ENCODE measurements at regions not wholly inside any gene's neighbourhood (a gene's known extent, or its start where the extent isn't known, plus 50 kb on each side); places are given as distances from the start of the nearest gene placed in this dataset.
"Not testable (repeated sequence)": the region's sequence is repeated elsewhere in the genome, so short reads cannot be mapped to it uniquely, and the experiment has no call there.

GRCh38 chr1:5729636-5730145 is 262.5 kb downstream of the NPHP4 start:
- Histone ChIP-seq H3K9me3 (ENCODE audit: control insufficient read depth, insufficient read depth, low read depth, low read length) (no peaks in the 10 kb centered on the region), H3K27ac (ENCODE audit: low read depth, low read length) (no peak overlapping the region), H3K36me3 (ENCODE audit: control insufficient read depth, insufficient read depth, low read length) (no peaks in the 10 kb centered on the region), H3K27me3 (ENCODE audit: control insufficient read depth, insufficient read depth, low read length) (no peaks in the 10 kb centered on the region), H3K4me3 (ENCODE audit: low read depth, low read length) (no peak overlapping the region), H3K4me1 (ENCODE audit: control insufficient read depth, insufficient read depth, low read length) (peaks cover 9% of the 10 kb centered on the region), H3K9ac (ENCODE audit: low read length) (no peak overlapping the region)

- Histone ChIP-seq H3K9me3 (ENCODE audit: control insufficient read depth, insufficient read depth, low read depth, low read length) (no peaks in the 10 kb centered on the region), H3K27me3 (ENCODE audit: control insufficient read depth, insufficient read depth, low read length) (no peaks in the 10 kb centered on the region)
Measured at GRCh38 chr1:5728663-5729355, 263.4 kb downstream of the NPHP4 start.

GRCh38 chr1:5727871-5728643 is 264.2 kb downstream of the NPHP4 start:
- Histone ChIP-seq H3K27ac (ENCODE audit: low read depth, low read length) (no peak overlapping the region), H3K9me3 (ENCODE audit: control insufficient read depth, insufficient read depth, low read depth, low read length) (no peaks in the 10 kb centered on the region; the same call in 1 of the 2 replicates), H3K4me1 (ENCODE audit: control insufficient read depth, insufficient read depth, low read length) (peaks cover 9% of the 10 kb centered on the region), H3K9ac (ENCODE audit: low read length) (no peak overlapping the region), H3K36me3 (ENCODE audit: control insufficient read depth, insufficient read depth, low read length) (no peaks in the 10 kb centered on the region), H3K27me3 (ENCODE audit: control insufficient read depth, insufficient read depth, low read length) (no peaks in the 10 kb centered on the region), H3K4me3 (ENCODE audit: low read depth, low read length) (no peak overlapping the region)

More at GRCh38 chr1:5728663-5729355, 263.4 kb downstream of the NPHP4 start:
- Histone ChIP-seq H3K4me1 (ENCODE audit: control insufficient read depth, insufficient read depth, low read length) (peaks cover 9% of the 10 kb centered on the region), H3K27ac (ENCODE audit: low read depth, low read length) (no peak overlapping the region), H3K9ac (ENCODE audit: low read length) (no peak overlapping the region), H3K36me3 (ENCODE audit: control insufficient read depth, insufficient read depth, low read length) (no peaks in the 10 kb centered on the region), H3K4me3 (ENCODE audit: low read depth, low read length) (no peak overlapping the region)

- Histone ChIP-seq H3K36me3 (ENCODE audit: control insufficient read depth, insufficient read depth, low read length) (no peaks in the 10 kb centered on the region), H3K27ac (ENCODE audit: low read depth, low read length) (no peak overlapping the region), H3K27me3 (ENCODE audit: control insufficient read depth, insufficient read depth, low read length) (no peaks in the 10 kb centered on the region), H3K4me3 (ENCODE audit: low read depth, low read length) (no peak overlapping the region), H3K4me1 (ENCODE audit: control insufficient read depth, insufficient read depth, low read length) (peaks cover 9% of the 10 kb centered on the region), H3K9me3 (ENCODE audit: control insufficient read depth, insufficient read depth, low read depth, low read length) (no peaks in the 10 kb centered on the region; the same call in 1 of the 2 replicates), H3K9ac (ENCODE audit: low read length) (no peak overlapping the region)
Measured at GRCh38 chr1:5727191-5727590, 265.0 kb downstream of the NPHP4 start.

- H3K27me3 ChIP-seq (ENCODE audit: control insufficient read depth, insufficient read depth, low read length); H3K4me3 ChIP-seq (ENCODE audit: low read depth, low read length); H3K9ac ChIP-seq (ENCODE audit: low read length); H3K27ac ChIP-seq (ENCODE audit: low read depth, low read length); H3K9me3 ChIP-seq (ENCODE audit: control insufficient read depth, insufficient read depth, low read depth, low read length); H3K4me1 ChIP-seq (ENCODE audit: control insufficient read depth, insufficient read depth, low read length); H3K36me3 ChIP-seq (ENCODE audit: control insufficient read depth, insufficient read depth, low read length): not testable (repeated sequence)
Measured at GRCh38 chr1:5726586-5727184, 265.5 kb downstream of the NPHP4 start.

GRCh38 chr1:5725855-5726585 is 266.2 kb downstream of the NPHP4 start:
- Histone ChIP-seq H3K4me1 (ENCODE audit: control insufficient read depth, insufficient read depth, low read length) (peaks cover 9% of the 10 kb centered on the region), H3K4me3 (ENCODE audit: low read depth, low read length) (no peak overlapping the region), H3K9me3 (ENCODE audit: control insufficient read depth, insufficient read depth, low read depth, low read length) (no peaks in the 10 kb centered on the region; the same call in 1 of the 2 replicates), H3K36me3 (ENCODE audit: control insufficient read depth, insufficient read depth, low read length) (no peaks in the 10 kb centered on the region), H3K27ac (ENCODE audit: low read depth, low read length) (no peak overlapping the region), H3K9ac (ENCODE audit: low read length) (no peak overlapping the region), H3K27me3 (ENCODE audit: control insufficient read depth, insufficient read depth, low read length) (no peaks in the 10 kb centered on the region)

GRCh38 chr1:5725406-5725805 is 266.8 kb downstream of the NPHP4 start:
- no peak overlapping the region for H3K4me3 ChIP-seq (ENCODE audit: low read depth, low read length)
- H3K9me3 ChIP-seq (ENCODE audit: control insufficient read depth, insufficient read depth, low read depth, low read length): no peaks in the 10 kb centered on the region; the same call in 1 of the 2 replicates
- no peak overlapping the region for H3K27ac ChIP-seq (ENCODE audit: low read depth, low read length)
- H3K9ac ChIP-seq (ENCODE audit: low read length): no peak overlapping the region
- H3K4me1 ChIP-seq (ENCODE audit: control insufficient read depth, insufficient read depth, low read length): peaks cover 9% of the 10 kb centered on the region
- H3K36me3 ChIP-seq (ENCODE audit: control insufficient read depth, insufficient read depth, low read length): no peaks in the 10 kb centered on the region
- no peaks in the 10 kb centered on the region for H3K27me3 ChIP-seq (ENCODE audit: control insufficient read depth, insufficient read depth, low read length)

- Histone ChIP-seq H3K9me3 (ENCODE audit: control insufficient read depth, insufficient read depth, low read depth, low read length) (no peaks in the 10 kb centered on the region; the same call in 1 of the 2 replicates), H3K27me3 (ENCODE audit: control insufficient read depth, insufficient read depth, low read length) (no peaks in the 10 kb centered on the region), H3K36me3 (ENCODE audit: control insufficient read depth, insufficient read depth, low read length) (no peaks in the 10 kb centered on the region), H3K4me1 (ENCODE audit: control insufficient read depth, insufficient read depth, low read length) (peaks cover 9% of the 10 kb centered on the region), H3K9ac (ENCODE audit: low read length) (no peak overlapping the region), H3K27ac (ENCODE audit: low read depth, low read length) (no peak overlapping the region), H3K4me3 (ENCODE audit: low read depth, low read length) (no peak overlapping the region)
Measured at GRCh38 chr1:5724847-5725246, 267.4 kb downstream of the NPHP4 start.

GRCh38 chr1:5722635-5723164 is 269.5 kb downstream of the NPHP4 start:
- Histone ChIP-seq H3K9me3 (ENCODE audit: control insufficient read depth, insufficient read depth, low read depth, low read length) (no peaks in the 10 kb centered on the region; the same call in 1 of the 2 replicates), H3K4me3 (ENCODE audit: low read depth, low read length) (no peak overlapping the region), H3K27ac (ENCODE audit: low read depth, low read length) (no peak overlapping the region), H3K27me3 (ENCODE audit: control insufficient read depth, insufficient read depth, low read length) (no peaks in the 10 kb centered on the region), H3K9ac (ENCODE audit: low read length) (no peak overlapping the region), H3K4me1 (ENCODE audit: control insufficient read depth, insufficient read depth, low read length) (peaks cover 20% of the 10 kb centered on the region), H3K36me3 (ENCODE audit: control insufficient read depth, insufficient read depth, low read length) (no peaks in the 10 kb centered on the region)

- Histone ChIP-seq H3K27ac (ENCODE audit: low read depth, low read length) (no peak overlapping the region), H3K36me3 (ENCODE audit: control insufficient read depth, insufficient read depth, low read length) (no peaks in the 10 kb centered on the region), H3K9ac (ENCODE audit: low read length) (no peak overlapping the region), H3K4me3 (ENCODE audit: low read depth, low read length) (no peak overlapping the region), H3K27me3 (ENCODE audit: control insufficient read depth, insufficient read depth, low read length) (no peaks in the 10 kb centered on the region; the same call in 1 of the 2 replicates), H3K4me1 (ENCODE audit: control insufficient read depth, insufficient read depth, low read length) (peaks cover 24% of the 10 kb centered on the region), H3K9me3 (ENCODE audit: control insufficient read depth, insufficient read depth, low read depth, low read length) (no peaks in the 10 kb centered on the region; the same call in 1 of the 2 replicates)
Measured at GRCh38 chr1:5721634-5722215, 270.5 kb downstream of the NPHP4 start.

All from HUES6 (cell line).